NCI-H510A treated with DMSO at 0.1 percent for 48 hours (cell line): ENCODE measurements at regions not wholly inside any gene's neighbourhood (a gene's known extent, or its start where the extent isn't known, plus 50 kb on each side); places are given as distances from the start of the nearest gene placed in this dataset.
"Not testable (repeated sequence)": the region's sequence is repeated elsewhere in the genome, so short reads cannot be mapped to it uniquely, and the experiment has no call there.

ENCODE experiments used
- DNase-seq: peaks from one replicate; lab custom pipeline; 2025; lab: John Stamatoyannopoulos, UW

GRCh38 chr2:226578879-226579278 lies 220.7 kb downstream of the IRS1 start:
- DNase-seq: no peak

GRCh38 chr2:226578373-226578772 lies 221.2 kb downstream of the IRS1 start:
- no peak for DNase-seq

- DNase-seq: no peak
Observed at GRCh38 chr2:226575928-226576327, 223.7 kb downstream of the IRS1 start.

DNA sequence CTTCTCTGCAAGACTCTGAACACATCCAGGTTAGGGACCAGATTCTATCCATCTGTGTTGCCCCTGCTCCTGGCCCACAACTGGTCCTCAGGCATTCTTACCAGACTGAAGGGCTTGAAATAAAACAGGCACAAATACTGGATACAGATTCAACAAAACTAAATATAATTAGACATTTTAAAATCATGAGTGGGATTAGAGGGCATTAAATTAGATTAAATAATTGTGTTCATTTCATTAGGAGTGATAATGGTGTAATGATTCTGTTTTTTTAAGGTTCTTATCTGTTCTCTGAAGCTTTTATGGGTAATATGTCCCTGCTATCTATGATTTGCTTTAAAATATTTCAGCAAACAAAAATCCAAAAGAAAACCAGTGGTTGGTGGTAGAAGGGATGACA lies 226.5 kb downstream of the IRS1 start:
- no peak for DNase-seq

GRCh38 chr2:226564667-226565066 lies 235.0 kb downstream of the IRS1 start:
- DNase-seq: no peak

DNA sequence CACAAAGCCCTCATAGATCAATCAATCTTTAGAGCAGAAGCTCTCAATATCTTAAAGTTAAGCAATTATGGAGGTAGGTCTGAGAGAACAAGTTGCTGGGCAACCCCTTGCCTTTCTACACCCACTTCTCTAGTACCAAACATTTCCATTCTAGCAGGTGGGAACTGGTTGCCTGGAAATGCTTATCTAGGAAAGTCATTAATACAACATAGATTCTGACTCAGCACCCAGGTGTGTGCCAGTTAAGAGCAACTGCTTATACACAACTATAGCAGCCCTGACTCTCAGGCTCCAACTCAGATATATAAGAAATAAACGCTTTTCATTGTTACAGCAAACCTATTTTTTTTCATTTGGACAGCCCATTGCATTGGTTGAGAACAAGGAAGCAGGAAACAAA lies 237.7 kb downstream of the IRS1 start:
- DNase-seq: no peak

- no peak for DNase-seq
Observed at GRCh38 chr2:226560325-226560724, 239.3 kb downstream of the IRS1 start.

DNA sequence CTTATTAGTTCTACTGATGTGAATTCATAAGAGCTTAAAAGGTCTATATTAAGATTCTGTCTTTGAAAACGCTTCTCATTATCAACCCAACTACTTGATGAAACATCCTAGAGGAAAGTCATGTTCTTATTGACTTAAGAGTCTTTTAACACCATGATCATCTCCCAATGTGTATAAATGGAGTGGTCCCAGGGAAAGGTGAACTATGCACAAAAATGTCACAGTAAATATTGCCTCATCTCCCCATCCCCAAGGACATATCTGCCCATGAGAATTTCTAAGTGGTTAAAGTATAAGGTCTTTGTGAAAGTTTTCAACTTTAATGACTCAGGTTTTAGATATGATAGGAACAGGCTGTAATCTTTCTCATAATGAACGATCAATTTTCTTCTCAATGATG lies 240.1 kb downstream of the IRS1 start:
- DNase-seq: no peak

GRCh38 chr2:226558418-226558817 lies 241.2 kb downstream of the IRS1 start:
- no peak for DNase-seq

GRCh38 chr2:226556050-226556449 lies 243.6 kb downstream of the IRS1 start:
- DNase-seq: no peak

DNA sequence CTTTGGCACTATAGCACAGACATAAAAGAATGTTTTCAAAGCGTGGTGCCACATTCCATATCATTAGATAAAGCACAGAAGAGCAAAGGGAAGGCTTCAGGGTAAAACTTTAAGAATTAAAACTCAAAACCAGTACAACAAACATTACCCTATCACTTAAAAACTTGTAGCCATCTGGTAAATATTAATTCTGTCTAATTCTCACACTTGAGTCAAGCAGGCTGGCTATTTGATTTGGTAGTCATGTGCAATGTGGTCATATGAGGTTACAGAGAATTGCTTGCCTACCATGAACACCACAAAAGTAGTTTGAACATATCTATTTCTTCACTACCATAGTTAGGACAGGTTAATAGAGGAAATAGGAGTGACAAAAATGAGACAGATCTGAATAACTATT lies 244.9 kb downstream of the IRS1 start:
- no peak for DNase-seq

DNA sequence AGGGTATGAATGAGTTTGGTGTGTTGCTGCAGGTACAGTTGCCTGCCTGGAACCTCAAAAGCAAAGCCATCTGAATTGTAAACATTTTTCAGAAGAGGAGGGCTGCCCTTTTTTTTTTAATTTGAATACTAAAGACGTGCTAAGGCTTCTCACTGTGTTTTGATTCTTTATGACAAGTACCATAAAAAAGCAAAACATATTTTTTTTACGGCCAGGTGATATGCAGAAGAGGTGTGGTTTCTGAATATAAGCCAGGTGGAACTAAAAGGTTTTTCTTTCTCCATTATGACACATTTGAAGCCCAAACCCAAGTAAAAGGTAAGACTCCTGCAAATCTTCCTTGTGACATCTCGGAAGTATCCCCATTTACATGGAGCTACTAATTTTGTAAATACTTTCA lies 246.3 kb downstream of the IRS1 start:
- DNase-seq: no peak

GRCh38 chr2:226552571-226553285 lies 246.9 kb downstream of the IRS1 start:
- DNase-seq: no peak

DNA sequence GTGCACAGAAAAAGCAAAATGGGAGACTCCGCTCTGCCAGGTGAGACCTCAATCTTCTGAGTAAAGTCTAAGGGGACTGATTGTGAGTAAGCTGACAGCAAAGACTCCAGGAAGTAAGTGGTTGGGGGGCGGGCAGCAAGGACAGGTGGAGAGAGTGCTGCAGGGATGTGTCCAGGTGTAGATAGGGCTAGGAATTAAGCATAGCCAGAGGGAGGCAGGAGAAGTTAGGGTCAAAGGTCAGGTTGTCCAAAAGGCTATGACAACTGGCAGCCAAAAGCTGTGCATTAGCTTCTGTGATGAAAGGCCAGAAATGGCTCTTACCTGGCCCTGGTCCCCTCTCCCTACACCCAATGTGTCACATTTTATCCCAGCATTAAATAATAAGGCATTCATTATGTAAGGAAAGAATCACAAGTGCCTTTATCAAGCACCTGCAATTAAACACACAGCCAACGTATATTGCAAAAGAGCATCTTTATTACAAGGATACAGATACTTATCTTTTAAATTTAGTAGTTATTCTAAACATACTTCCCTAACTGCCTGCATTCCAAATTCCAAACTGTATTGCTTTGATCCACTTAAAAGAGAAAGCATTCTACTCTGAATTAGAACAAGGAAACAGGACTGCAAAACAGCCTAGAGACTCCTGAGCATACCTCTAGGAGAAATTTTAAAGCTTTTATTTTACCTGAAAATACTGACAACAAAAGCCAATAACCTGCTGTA lies 247.9 kb downstream of the IRS1 start:
- DNase-seq: no peak

DNA sequence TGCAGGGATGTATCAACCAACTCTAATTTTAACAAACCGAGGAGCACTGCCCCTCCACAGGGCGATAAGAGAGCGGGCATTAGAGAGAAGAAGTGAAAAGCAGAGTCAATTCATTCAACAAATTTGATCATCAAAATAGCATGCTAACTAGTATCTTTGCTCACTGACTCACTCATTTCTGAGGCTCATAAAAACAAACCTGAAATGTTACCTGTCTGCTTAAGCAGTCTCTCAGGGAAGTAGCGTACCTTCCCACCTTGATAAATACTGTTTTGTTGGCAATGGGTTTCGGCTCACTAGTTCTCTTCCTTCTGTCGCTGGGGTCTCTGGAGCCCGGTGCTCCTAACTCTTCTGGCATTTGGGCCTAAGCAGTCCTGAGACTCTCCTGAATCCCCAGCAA lies 248.8 kb downstream of the IRS1 start:
- DNase-seq: no peak

GRCh38 chr2:226548732-226549131 lies 250.9 kb downstream of the IRS1 start:
- DNase-seq: no peak

DNA sequence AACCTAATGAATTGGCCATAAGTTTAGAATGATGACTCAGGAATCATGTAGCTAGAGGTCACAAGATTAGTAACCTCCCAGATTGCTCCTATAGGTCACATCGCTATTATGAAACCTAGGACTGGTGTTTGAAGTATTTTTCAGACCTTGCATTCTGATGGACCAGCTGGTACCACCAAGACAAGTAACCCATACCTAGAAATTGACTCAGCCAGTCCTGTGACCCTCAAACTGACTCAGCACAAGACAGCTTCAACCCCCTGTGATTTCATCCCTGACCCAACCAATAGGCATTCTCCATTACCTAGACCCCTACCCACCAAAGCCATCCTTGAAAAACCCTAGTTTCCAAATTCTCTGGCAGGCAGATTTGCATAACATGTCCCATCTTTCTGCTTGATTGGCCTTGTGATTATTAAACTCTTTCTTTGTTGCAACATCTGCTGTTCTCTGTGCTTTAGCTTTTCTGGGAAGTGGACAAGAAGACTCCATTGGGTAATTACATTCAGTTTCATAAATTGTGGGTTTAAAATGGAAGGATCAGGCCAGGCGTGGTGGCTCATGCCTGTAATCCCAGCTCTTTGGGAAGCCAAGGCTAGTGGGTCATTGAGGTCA lies 254.9 kb downstream of the IRS1 start:
- DNase-seq: no peak

- no peak for DNase-seq
Observed at GRCh38 chr2:226540204-226540994, 259.2 kb downstream of the IRS1 start.

GRCh38 chr2:226536410-226536809 lies 263.2 kb downstream of the IRS1 start:
- DNase-seq: no peak

GRCh38 chr2:226532976-226533375 lies 266.6 kb downstream of the IRS1 start:
- DNase-seq: not testable (repeated sequence)

- no peak for DNase-seq
Observed at GRCh38 chr2:226531061-226531810, 268.4 kb downstream of the IRS1 start.

GRCh38 chr2:226529556-226529955 lies 270.1 kb downstream of the IRS1 start:
- DNase-seq: no peak
